Thyroid gland (tissue), 4 donors: ENCODE measurements at regions not wholly inside any gene's neighbourhood (a gene's known extent, or its start where the extent isn't known, plus 50 kb on each side); places are given as distances from the start of the nearest gene placed in this dataset.

Source experiments
- DNase-seq, 2 donors: peaks; one replicate each; pipeline ENCODE4 v3.0.0-alpha.2; 2019
- H3K27ac ChIP-seq, 3 donors: fragments of 200-600 bp; sonication (generic); 1 replicate in 2 of 3; 2 replicates in 1 of 3; pipeline ENCODE4 v1.5.1; 2016 to 2019; ENCODE audit warnings: mild to moderate bottlenecking in 1 of 3, moderate library complexity in 1 of 3
- H3K27me3 ChIP-seq: fragments of 200-600 bp; sonication (generic); one replicate; pipeline ENCODE4 v1.5.1; 2019
- H3K36me3 ChIP-seq, 2 donors: fragments of 200-600 bp; sonication (generic); one replicate each; pipeline ENCODE4 v1.5.1; 2016 to 2019
- H3K4me1 ChIP-seq, 2 donors: fragments of 200-600 bp; sonication (generic); one replicate each; pipeline ENCODE4 v1.5.1; 2017 to 2019
- H3K4me3 ChIP-seq, 3 donors: fragments of 200-600 bp; sonication (generic); replicated peaks in 1 of 3; 1 replicate in 2 of 3; 2 replicates in 1 of 3; pipeline ENCODE4 v1.5.1; 2016; ENCODE audit warnings: mild to moderate bottlenecking in 1 of 3
- H3K9me3 ChIP-seq: fragments of 200-600 bp; sonication (generic); one replicate; pipeline ENCODE4 v1.5.1; 2017
- CTCF ChIP-seq, 6 experiments: fragments of 200-600 bp in 3 of 6; fragments of 450-650 bp in 3 of 6; sonication (generic) in 3 of 6; IDR thresholded peaks; one replicate each; pipeline ENCODE4 v1.5.1; 2016 to 2019; ENCODE audit warnings: antibody characterized with exemption in 6 of 6, mild to moderate bottlenecking in 2 of 6, inconsistent platforms in 1 of 6, moderate library complexity in 1 of 6
- POLR2A ChIP-seq, 2 donors: fragments of 450-650 bp; IDR thresholded peaks; one replicate each; pipeline ENCODE4 v1.6.1; 2017; ENCODE audit warnings: antibody characterized with exemption in 2 of 2, mild to moderate bottlenecking in 2 of 2, moderate library complexity in 1 of 2
- WGBS, 2 donors: methylation state at CpG; one replicate each; pipeline ENCODE4 v1.1.5; 2017; 5-methylcytosine and 5-hydroxymethylcytosine counted together
- intact Hi-C: fragments of 100-400 bp; cut with DNase I; formaldehyde crosslinking; loops from one replicate; pipeline ENCODE4 v1.15.1; 2023

- TF ChIP-seq CTCF (IDR thresholded peaks at IDR 0.05) (no peak), POLR2A (IDR thresholded peaks at IDR 0.05) (no peak)
- Histone ChIP-seq H3K4me1 (no peaks in the 10 kb centered on the region), H3K36me3 (no peaks in the 10 kb centered on the region), H3K9me3 (no peaks in the 10 kb centered on the region), H3K27ac (no peak overlapping the region), H3K27me3 (no peaks in the 10 kb centered on the region), H3K4me3 (no peak overlapping the region)
- 66 to 80% methylated on average over 3 of the region's 3 CpGs for WGBS, 2 donors
- DNase-seq, result no peak
- intact Hi-C loops, result no loop called here
Measured at GRCh38 chr11:91310085-91310484, 914.5 kb upstream of the FAT3 start.

GRCh38 chr11:91308069-91308468, 916.5 kb upstream of the FAT3 start:
- Histone ChIP-seq H3K9me3 (no peaks in the 10 kb centered on the region), H3K36me3 (no peaks in the 10 kb centered on the region), H3K27ac (no peak overlapping the region), H3K4me3 (no peak overlapping the region), H3K4me1 (no peaks in the 10 kb centered on the region), H3K27me3 (no peaks in the 10 kb centered on the region)
- intact Hi-C loops, result no loop called here
- TF ChIP-seq POLR2A (IDR thresholded peaks at IDR 0.05) (no peak), CTCF (IDR thresholded peaks at IDR 0.05) (no peak)
- no peak for DNase-seq
- 62 to 69% methylated on average over 2 of the region's 2 CpGs for WGBS, 2 donors

- DNase-seq, result no peak
- H3K27me3 ChIP-seq, result no peaks in the 10 kb centered on the region
- intact Hi-C loops, result no loop called here
- H3K36me3 ChIP-seq, result no peaks in the 10 kb centered on the region
- no peaks in the 10 kb centered on the region for H3K4me1 ChIP-seq
- no peak overlapping the region for H3K4me3 ChIP-seq
- 28 to 39% methylated on average over 2 of the region's 2 CpGs for WGBS, 2 donors
- no peak overlapping the region for H3K27ac ChIP-seq
- H3K9me3 ChIP-seq, result no peaks in the 10 kb centered on the region
- TF ChIP-seq CTCF (IDR thresholded peaks at IDR 0.05) (no peak), POLR2A (IDR thresholded peaks at IDR 0.05) (no peak)
Measured at GRCh38 chr11:91305402-91305801, 919.2 kb upstream of the FAT3 start.

- H3K9me3 ChIP-seq, result no peaks in the 10 kb centered on the region
- no peak overlapping the region for H3K4me3 ChIP-seq
- H3K27me3 ChIP-seq, result no peaks in the 10 kb centered on the region
- 94 to 96% methylated on average over 2 of the region's 2 CpGs for WGBS, 2 donors
- H3K4me1 ChIP-seq, result no peaks in the 10 kb centered on the region
- TF ChIP-seq CTCF (IDR thresholded peaks at IDR 0.05) (no peak), POLR2A (IDR thresholded peaks at IDR 0.05) (no peak)
- no peaks in the 10 kb centered on the region for H3K36me3 ChIP-seq
- DNase-seq, result no peak
- intact Hi-C loops, result no loop called here
- H3K27ac ChIP-seq, result no peak overlapping the region
Measured at GRCh38 chr11:91303749-91304148, 920.9 kb upstream of the FAT3 start.

- DNase-seq, result no peak
- no peak for TF ChIP-seq POLR2A (IDR thresholded peaks at IDR 0.05)
- no peak for TF ChIP-seq CTCF (IDR thresholded peaks at IDR 0.05)
- WGBS, 2 donors, result 82 to 88% methylated on average over 1 of the region's 1 CpG
- Histone ChIP-seq H3K4me3 (no peak overlapping the region), H3K9me3 (no peaks in the 10 kb centered on the region), H3K36me3 (no peaks in the 10 kb centered on the region), H3K27ac (no peak overlapping the region), H3K27me3 (no peaks in the 10 kb centered on the region), H3K4me1 (no peaks in the 10 kb centered on the region)
- intact Hi-C loops, result no loop called here
Measured at GRCh38 chr11:91299980-91300379, 924.6 kb upstream of the FAT3 start.
